GM23338 (cell line): ENCODE measurements at regions not wholly inside any gene's neighbourhood (a gene's known extent, or its start where the extent isn't known, plus 50 kb on each side); places are given as distances from the start of the nearest gene placed in this dataset.

Experiments
- ATAC-seq: fragments of 200-7000 bp; cut with Tn5 transposase; 3 replicates; pipeline ENCODE4 v1.9.1; 2020
- DNase-seq: peaks from one replicate; pipeline ENCODE4 v3.0.0-alpha.2; 2015; ENCODE audit warnings: low spot score
- H2AFZ ChIP-seq: fragments of 200-600 bp; sonication (generic); 2 replicates; pipeline ENCODE4 v1.8.0; 2016; ENCODE audit warnings: antibody characterized with exemption, mild to moderate bottlenecking, moderate library complexity
- H3F3A ChIP-seq: fragments of 200-600 bp; sonication (generic); replicated peaks from 2 replicates; pipeline ENCODE4 v1.8.0; 2017; ENCODE audit warnings: antibody characterized with exemption, mixed run types, low read depth
- H3K27ac ChIP-seq: fragments of 200-600 bp; sonication (generic); 2 replicates; pipeline ENCODE4 v1.6.1; 2016; ENCODE audit warnings: low read depth
- H3K27me3 ChIP-seq: fragments of 200-600 bp; sonication (generic); 2 replicates; pipeline ENCODE4 v1.8.0; 2016; ENCODE audit warnings: mild to moderate bottlenecking, mixed run types, moderate library complexity; ENCODE audit not compliant: insufficient read depth
- H3K36me3 ChIP-seq: fragments of 200-600 bp; sonication (generic); 2 replicates; pipeline ENCODE4 v1.8.0; 2016; ENCODE audit warnings: mild to moderate bottlenecking; ENCODE audit not compliant: insufficient read depth
- H3K4me1 ChIP-seq: fragments of 200-600 bp; sonication (generic); 2 replicates; pipeline ENCODE4 v1.8.0; 2016; ENCODE audit warnings: mild to moderate bottlenecking, moderate library complexity; ENCODE audit not compliant: insufficient read depth
- H3K4me2 ChIP-seq: fragments of 200-600 bp; sonication (generic); 2 replicates; pipeline ENCODE4 v1.7.1; 2017; ENCODE audit warnings: mixed run types
- H3K4me3 ChIP-seq: fragments of 200-600 bp; sonication (generic); 2 replicates; pipeline ENCODE4 v1.6.1; 2016; ENCODE audit warnings: mixed run types
- H3K79me2 ChIP-seq: fragments of 200-600 bp; sonication (generic); replicated peaks from 2 replicates; pipeline ENCODE4 v1.8.0; 2017; ENCODE audit warnings: mild to moderate bottlenecking; ENCODE audit not compliant: insufficient read depth
- H3K9me2 ChIP-seq: fragments of 200-600 bp; sonication (generic); 2 replicates; pipeline ENCODE4 v1.8.0; 2017; ENCODE audit not compliant: insufficient read depth
- H4K20me1 ChIP-seq: fragments of 200-600 bp; sonication (generic); replicated peaks from 2 replicates; pipeline ENCODE4 v1.8.0; 2017; ENCODE audit warnings: mild to moderate bottlenecking; ENCODE audit not compliant: insufficient read depth
- H3K27ac Mint-ChIP-seq: 2 replicates; pipeline ENCODE4 v1.8.0; 2020; ENCODE audit warnings: inconsistent platforms, mild to moderate bottlenecking, moderate library complexity, mixed read lengths
- H3K27me3 Mint-ChIP-seq: 3 replicates; pipeline ENCODE4 v1.8.0; 2022; ENCODE audit warnings: low read depth, mild to moderate bottlenecking, moderate library complexity, mixed read lengths, inconsistent platforms; ENCODE audit not compliant: insufficient read depth, poor library complexity
- H3K36me3 Mint-ChIP-seq: 3 replicates; pipeline ENCODE4 v1.8.0; 2021; ENCODE audit warnings: low read depth, mild to moderate bottlenecking, inconsistent platforms, moderate library complexity, mixed read lengths
- H3K4me1 Mint-ChIP-seq: 3 replicates; pipeline ENCODE4 v1.8.0; 2020; ENCODE audit warnings: mild to moderate bottlenecking, inconsistent platforms, mixed read lengths
- H3K4me3 Mint-ChIP-seq: 3 replicates; pipeline ENCODE4 v1.8.0; 2021; ENCODE audit warnings: moderate library complexity, mild to moderate bottlenecking, inconsistent platforms, mixed read lengths
- H3K9me3 Mint-ChIP-seq: 3 replicates; pipeline ENCODE4 v1.8.0; 2020; ENCODE audit warnings: moderate library complexity, mild to moderate bottlenecking, inconsistent platforms, mixed read lengths
- CREB1 ChIP-seq: fragments of 250-450 bp; sonication (Bioruptor Pico); IDR thresholded peaks from 2 replicates; pipeline ENCODE4 v1.5.0; 2020; ENCODE audit warnings: low read depth, mild to moderate bottlenecking, moderate library complexity
- ETS1 ChIP-seq: IDR thresholded peaks from 2 replicates; pipeline ENCODE4 v1.6.1; 2016; ENCODE audit warnings: antibody characterized with exemption
- EZH2 ChIP-seq: fragments of 200-600 bp; sonication (generic); IDR thresholded peaks from one replicate; pipeline ENCODE4 v1.8.0; 2017; ENCODE audit warnings: antibody characterized with exemption, mild to moderate bottlenecking, low read depth; ENCODE audit not compliant: unreplicated experiment
- JUNB ChIP-seq: IDR thresholded peaks from one replicate; pipeline ENCODE4 v1.6.1; 2016; ENCODE audit warnings: antibody characterized with exemption; ENCODE audit not compliant: unreplicated experiment
- NANOG ChIP-seq: IDR thresholded peaks from 2 replicates; pipeline ENCODE4 v1.6.1; 2016; ENCODE audit warnings: antibody characterized with exemption, borderline replicate concordance
- POLR2AphosphoS5 ChIP-seq: IDR thresholded peaks from 2 replicates; pipeline ENCODE4 v1.6.1; 2016; ENCODE audit warnings: antibody characterized with exemption, low read depth
- REST ChIP-seq: IDR thresholded peaks from one replicate; pipeline ENCODE4 v1.6.1; 2018; ENCODE audit warnings: antibody characterized with exemption; ENCODE audit not compliant: unreplicated experiment
- STAT1 ChIP-seq: IDR thresholded peaks from one replicate; pipeline ENCODE4 v1.6.1; 2016; ENCODE audit warnings: antibody characterized with exemption; ENCODE audit not compliant: unreplicated experiment
- ZNF114 ChIP-seq: fragments of 250-450 bp; sonication (Bioruptor Pico); IDR thresholded peaks from 2 replicates; pipeline ENCODE4 v1.5.0; 2020; ENCODE audit warnings: mild to moderate bottlenecking, moderate library complexity
- ZNF331 ChIP-seq: fragments of 250-450 bp; sonication (Bioruptor Pico); IDR thresholded peaks from 2 replicates; pipeline ENCODE4 v1.5.0; 2020; ENCODE audit warnings: low read depth, mild to moderate bottlenecking, moderate library complexity

GRCh38 chr2:181370126-181370525 lies 87.1 kb upstream of the ITGA4 start (continued):
- no peak for TF ChIP-seq ETS1
- no peak for TF ChIP-seq CREB1
- TF ChIP-seq POLR2AphosphoS5 = no peak
- TF ChIP-seq NANOG = no peak
- TF ChIP-seq STAT1 = no peak
- no peak for TF ChIP-seq ZNF331 (CRISPR knock-in tag)
- TF ChIP-seq ZNF114 = no peak
- no peak for TF ChIP-seq EZH2
- no peak for TF ChIP-seq JUNB

GRCh38 chr2:181371195-181371594 lies 86.0 kb upstream of the ITGA4 start:
- Mint-ChIP-seq H3K36me3 (no peaks in the 10 kb centered on the region), H3K4me3 (no peak overlapping the region), H3K4me1 (no peaks in the 10 kb centered on the region), H3K27ac (no peak overlapping the region), H3K9me3 (no peaks in the 10 kb centered on the region), H3K27me3 (no peaks in the 10 kb centered on the region)
- DNase-seq = no peak
- H2AFZ ChIP-seq = peak overlapping the region; percentile 70; the same call in 1 of the 2 replicates
- H3K9me2 ChIP-seq = no peaks in the 10 kb centered on the region
- TF ChIP-seq REST = no peak
- TF ChIP-seq POLR2AphosphoS5 = no peak
- no peaks in the 10 kb centered on the region for H4K20me1 ChIP-seq
- H3K79me2 ChIP-seq = no peaks in the 10 kb centered on the region
- no peak overlapping the region for H3K27ac ChIP-seq
- no peak overlapping the region for H3K4me3 ChIP-seq
- H3K27me3 ChIP-seq = no peaks in the 10 kb centered on the region
- no peak for ATAC-seq
- no peaks in the 10 kb centered on the region for H3K36me3 ChIP-seq
- H3K4me2 ChIP-seq = no peak overlapping the region
- no peaks in the 10 kb centered on the region for H3F3A ChIP-seq
- no peaks in the 10 kb centered on the region for H3K4me1 ChIP-seq
